ENCODE measurements at regions not wholly inside any gene's neighbourhood (a gene's known extent, or its start where the extent isn't known, plus 50 kb on each side); places are given as distances from the start of the nearest gene placed in this dataset.

GRCh38 chr11:131253142-131253655, 117.2 kb upstream of the NTM start:
- TF ChIP-seq CTCF (IDR thresholded peaks at IDR 0.05; ENCODE audit: insufficient read depth, low read length), result no peak
- no peak for TF ChIP-seq POLR2AphosphoS5 (IDR thresholded peaks at IDR 0.05; ENCODE audit: low read depth)
- no peak for TF ChIP-seq REST (IDR thresholded peaks at IDR 0.05; ENCODE audit: insufficient replicate concordance, low read depth)
- no peak for TF ChIP-seq GABPA (IDR thresholded peaks at IDR 0.05; ENCODE audit: low read depth)
- TF ChIP-seq SPI1 (IDR thresholded peaks at IDR 0.05; ENCODE audit: borderline replicate concordance, low read depth), result no peak

All from HL-60 (cell line).